ENCODE measurements at regions not wholly inside any gene's neighbourhood (a gene's known extent, or its start where the extent isn't known, plus 50 kb on each side); places are given as distances from the start of the nearest gene placed in this dataset.
A peak's percentile ranks its signal among the peaks of the same experiment; 100 is the strongest.
"Not testable (repeated sequence)": the region's sequence is repeated elsewhere in the genome, so short reads cannot be mapped to it uniquely, and the experiment has no call there.

DNA sequence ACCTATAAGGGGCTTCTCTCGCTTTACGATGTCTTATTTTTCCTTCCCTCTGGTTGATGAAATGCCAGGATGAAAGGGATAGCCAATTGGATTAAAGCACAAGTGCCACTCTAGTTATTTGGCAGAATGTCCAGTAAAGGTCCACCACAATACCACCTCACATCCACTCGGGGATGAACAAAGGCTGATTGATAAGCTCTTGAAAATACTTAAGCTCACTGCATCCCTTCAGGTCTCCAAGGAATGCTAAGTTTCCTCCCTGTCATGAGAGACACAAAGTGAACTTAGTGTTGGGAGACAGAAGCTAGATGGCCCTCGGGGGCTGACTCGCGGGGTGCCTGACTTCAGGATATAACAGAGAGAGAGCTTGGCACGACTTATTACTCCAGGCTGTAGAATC, 185.9 kb upstream of the ZNF644 start:
- DNase-seq, result not testable (repeated sequence)

DNA sequence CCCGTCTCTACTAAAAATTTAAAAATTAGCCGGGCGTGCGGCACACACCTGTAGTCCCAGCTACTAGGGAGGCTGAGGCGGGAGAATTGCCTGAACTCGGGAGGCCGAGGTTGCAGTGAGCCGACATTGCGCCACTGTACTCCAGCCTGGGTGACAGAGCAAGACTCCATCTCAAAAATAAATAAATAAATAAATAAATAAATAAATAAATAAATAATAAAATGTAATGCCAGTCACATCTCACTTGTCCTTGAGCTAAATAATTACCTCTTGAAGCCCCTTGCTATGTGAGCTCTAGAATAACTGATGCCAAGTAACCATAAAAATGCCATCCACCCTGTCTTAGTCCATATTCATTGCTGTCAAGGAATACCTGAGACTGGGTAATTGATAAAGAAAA, 182.3 kb upstream of the ZNF644 start:
- not testable (repeated sequence) for DNase-seq

DNA sequence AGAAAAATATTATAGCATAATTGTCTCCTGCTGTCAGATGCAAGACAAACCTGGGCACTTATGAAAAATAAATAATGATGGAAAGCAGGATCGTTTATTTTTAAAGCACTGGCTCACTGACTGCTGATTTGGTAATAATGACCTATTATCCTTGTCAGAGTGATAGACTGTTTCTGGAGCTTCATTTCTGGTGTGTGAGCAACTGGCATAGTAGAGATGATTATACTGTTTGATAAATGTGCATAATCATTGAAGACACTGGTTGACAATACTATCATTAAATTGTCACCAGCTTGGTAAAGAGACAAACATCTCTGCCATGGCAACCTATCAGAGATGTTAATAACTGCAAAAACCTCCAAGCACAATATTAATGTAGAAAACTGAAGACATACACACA, 179.9 kb upstream of the ZNF644 start:
- DNase-seq, result no peak

DNA sequence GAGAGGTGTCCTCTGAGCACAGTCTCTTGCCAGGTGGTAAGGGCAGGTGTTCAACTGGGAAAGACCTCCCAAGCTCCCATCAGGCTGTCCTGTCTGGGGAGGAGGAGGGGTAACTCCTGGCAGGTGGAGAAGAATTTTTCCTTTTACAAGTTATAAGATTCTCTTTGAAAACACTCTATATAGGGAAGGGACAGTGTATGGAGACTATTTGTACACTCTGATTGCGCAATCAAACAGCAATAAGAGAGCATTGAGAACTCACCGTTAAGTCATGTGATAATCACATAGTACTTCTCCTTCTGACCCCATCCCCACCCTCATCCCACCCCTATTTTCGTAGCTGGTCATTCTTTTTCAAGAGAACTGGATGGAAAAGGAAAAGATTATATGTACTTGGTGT, 179.3 kb upstream of the ZNF644 start:
- no peak for DNase-seq

DNA sequence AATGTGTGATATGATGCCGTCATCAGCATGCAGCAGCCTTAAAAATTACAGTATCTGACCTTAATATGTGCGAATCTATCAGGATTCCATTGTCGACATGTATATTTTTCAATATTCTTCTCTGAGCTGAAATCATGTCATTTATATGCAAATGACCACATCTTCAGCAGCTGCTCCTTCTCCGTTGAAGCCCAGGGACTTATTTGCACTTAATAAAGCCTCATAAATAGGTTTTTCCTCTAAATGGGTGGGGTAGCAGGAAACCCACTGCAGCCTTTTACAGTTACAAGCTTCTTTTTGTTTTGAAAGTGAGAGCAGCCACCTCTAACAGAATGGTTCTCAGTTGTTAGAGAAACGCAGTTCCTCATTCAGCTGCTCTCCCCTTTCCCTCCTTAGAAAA, 178.8 kb upstream of the ZNF644 start:
- no peak for DNase-seq

DNA sequence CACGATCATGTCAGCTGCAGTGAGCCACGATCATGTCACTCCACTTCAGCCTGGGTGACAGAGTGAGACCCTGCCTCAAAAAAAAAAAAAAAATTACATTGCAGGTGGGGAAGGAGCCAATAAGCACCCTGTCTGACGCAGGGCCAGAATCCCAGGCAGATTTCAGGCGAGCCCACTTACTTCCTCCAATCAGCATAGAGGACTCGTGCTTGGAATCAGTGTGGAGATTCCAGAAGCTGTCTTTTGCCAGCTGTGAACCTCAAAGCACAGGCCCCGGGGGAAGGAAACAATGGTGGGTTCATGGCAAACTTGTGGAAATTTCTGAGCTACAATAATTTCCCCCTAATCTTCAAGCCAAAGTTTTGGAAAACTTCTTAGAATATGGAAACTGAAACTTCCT, 178.2 kb upstream of the ZNF644 start:
- no peak for DNase-seq

DNA sequence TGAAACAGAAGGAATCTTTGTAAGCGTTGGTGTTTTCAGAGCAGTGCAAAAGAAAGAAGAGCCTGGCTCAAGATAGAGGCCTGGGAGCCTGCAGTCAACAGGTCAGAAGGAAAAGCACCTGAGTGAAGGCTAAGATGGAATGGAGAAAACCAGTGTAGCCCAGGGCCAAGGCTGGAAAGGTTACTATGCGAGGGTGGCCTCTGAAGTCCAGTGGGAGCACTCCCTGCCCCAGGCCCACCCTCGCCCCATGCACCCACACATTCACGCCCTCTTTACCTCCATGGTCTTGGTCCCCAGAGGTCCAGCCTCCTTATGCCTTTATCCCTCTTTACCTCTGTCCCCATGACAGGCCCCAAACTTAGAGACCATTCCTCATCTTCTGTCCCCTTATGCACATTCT, 169.2 kb upstream of the ZNF644 start:
- no peak for DNase-seq

- no peak for DNase-seq
Measured at GRCh38 chr1:91189096-91189495, 167.3 kb upstream of the ZNF644 start.

GRCh38 chr1:91182807-91183206, 161.0 kb upstream of the ZNF644 start:
- not testable (repeated sequence) for DNase-seq

GRCh38 chr1:91176250-91176649, 154.4 kb upstream of the ZNF644 start:
- DNase-seq, result no peak

- DNase-seq, result no peak
Measured at GRCh38 chr1:91174734-91175133, 152.9 kb upstream of the ZNF644 start.

DNA sequence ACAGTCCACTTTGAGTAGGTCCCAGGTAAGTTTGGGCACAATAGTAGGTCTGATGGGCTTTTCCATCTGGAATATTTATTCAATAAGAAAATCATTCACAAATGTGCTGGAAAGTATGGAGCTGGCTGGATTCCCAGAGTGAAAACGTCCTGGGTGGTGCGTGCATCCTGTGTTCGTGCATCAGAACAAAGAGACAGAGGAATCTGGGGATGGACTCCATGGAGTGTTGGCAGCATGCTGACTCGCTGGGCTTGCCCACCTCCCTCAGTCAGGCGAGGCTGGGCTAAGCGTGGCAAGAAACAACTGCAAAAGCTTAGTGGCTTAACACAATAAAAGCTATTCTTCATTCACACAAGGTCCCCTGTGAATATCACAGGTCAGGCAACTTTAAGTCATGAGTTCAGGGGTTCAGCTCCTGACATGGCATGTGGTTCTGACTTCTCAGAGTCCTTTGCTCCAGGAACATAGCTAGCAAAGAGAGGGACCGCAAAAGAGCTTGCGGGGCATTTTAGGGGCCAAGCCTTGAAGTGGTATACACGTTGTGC, 151.6 kb upstream of the ZNF644 start:
- DNase-seq, result no peak

DNA sequence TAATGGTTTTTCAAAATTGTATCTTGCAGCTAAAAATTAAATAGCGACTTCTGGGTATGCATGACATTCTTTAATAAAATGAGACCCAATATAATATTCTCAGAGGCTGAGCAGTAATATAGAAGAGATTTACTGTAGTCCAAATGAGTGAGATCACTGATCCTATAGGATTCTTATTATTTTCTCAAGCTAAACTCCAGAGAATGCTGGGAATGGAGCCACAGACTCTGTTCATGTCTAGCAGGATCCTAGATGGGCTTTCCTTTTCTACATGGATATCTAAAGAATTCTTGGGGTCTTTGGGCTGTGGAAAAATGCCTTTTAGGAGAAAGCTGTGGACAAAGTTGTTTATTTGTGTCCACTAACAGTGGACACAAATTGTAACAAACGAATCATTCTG, 150.7 kb upstream of the ZNF644 start:
- DNase-seq, result no peak

GRCh38 chr1:91171898-91172297, 150.1 kb upstream of the ZNF644 start:
- DNase-seq, result no peak

DNA sequence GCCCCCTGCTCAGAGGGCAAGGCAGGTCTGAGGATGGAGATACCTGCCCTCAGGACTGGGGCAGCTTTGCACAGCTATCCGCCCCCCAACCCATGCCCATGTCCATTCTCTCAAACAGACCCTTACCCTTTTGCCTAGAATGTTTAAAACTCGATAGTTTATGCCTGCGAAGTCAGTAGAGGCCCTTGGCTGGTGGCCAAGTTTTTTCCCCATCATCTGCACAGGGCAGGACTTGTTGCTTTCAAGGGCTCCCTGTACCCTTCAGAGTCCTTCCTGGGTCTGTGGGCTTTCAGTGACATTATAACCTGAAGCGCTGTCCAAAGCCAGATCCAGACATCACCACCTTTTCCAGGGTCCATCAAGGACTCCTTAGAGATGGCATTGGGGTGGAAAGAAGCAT, 148.7 kb upstream of the ZNF644 start:
- DNase-seq, result no peak

DNA sequence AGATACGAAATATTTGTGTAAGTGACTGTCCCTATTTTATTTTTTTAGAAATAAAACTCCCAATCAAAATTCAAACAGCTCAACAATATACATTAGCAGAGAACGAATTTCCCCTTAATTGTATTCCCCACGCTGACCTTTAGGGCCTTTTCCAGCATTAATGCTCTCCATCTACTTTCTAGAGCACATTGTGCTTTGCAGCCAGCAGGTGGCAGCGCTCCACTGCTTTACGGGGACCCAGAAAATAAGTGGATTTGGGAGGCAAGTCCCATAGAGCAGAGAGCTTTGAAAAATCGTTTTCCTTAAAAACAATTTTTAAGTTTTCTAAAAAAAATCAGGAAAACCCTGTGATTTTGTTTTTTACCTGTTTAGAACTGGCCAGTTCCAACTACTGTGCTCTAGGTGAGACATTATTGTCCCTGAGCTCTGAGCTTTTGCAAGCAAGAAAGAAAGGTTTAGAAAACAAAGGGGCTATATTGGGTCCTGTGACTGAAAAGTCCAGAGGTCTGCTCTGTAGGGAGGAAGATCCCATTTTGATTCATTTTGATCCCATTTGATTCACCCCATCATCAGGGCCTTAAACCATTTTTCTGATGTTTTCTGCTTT, 144.4 kb upstream of the ZNF644 start:
- peak; percentile 67 for DNase-seq

DNA sequence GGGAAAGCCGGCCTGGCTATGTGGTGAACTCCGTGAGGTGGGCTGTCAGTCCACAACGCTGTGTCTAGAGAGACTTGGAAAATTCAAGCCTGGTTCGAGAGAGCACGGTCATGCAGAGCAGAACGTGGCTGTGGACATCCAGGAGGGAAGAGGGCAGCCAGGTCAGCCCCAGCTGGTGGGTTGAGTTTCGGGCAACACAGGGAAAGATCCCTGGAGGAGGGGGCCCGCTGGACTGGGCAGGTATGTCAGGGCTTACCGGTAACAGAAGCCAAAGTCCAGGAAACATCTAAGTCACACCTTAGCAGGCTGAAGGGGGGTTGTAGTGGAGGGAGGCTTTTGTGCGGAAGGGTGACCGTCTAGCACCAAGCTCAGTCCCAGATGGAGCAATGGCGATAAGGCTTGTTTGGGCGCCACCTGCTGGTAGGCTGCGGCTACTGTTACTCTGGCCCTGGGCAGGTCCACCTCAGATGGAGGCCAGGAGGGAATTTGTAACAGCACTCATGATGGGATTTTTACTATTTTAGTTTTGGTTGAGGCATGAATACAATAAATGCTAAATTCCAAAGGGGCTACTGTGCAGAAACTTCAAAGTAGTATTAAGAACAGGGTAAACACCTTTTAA, 143.3 kb upstream of the ZNF644 start:
- DNase-seq, result peak; percentile 87

DNA sequence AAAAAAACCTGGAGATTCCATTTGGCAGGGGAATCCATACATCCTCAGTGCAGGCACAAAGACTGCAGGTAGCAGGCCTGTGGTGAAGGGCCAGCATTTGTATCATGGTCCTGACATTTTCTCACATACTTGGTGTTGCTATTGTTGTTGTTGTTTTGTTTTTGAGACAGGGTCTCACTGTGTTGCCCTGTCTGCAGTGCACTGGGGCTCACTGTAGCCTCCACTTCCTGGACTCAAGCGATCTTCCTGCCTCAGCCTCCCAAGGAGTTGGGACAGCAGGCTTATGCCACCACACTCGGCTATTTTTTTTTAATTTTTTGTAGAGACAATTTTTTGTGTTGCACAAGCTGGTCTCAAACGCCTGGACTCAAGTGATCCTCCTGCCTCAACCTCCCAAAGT, 140.8 kb upstream of the ZNF644 start:
- DNase-seq, result no peak

DNA sequence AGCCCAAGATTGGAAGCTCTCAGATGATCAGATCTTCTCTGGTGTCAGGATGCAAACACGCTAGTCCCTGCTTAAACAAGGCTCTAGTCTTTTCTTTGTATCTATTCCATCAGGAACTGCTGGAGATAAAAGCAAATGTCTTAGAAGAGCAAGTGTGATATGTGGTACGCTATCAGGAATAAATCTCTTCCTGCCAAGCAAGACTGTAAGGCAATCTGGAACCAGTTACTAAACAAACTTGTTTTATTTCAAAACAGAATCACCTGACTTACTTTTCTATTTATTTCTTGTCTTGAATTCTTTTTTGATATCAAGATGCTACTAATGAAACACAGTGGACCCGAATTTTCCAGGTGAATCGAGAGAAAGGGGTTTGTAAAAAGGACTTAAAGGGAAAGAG, 139.9 kb upstream of the ZNF644 start:
- DNase-seq, result no peak

- DNase-seq, result no peak
Measured at GRCh38 chr1:91161166-91161565, 139.3 kb upstream of the ZNF644 start.

GRCh38 chr1:91160363-91161075, 138.7 kb upstream of the ZNF644 start:
- DNase-seq, result no peak

DNA sequence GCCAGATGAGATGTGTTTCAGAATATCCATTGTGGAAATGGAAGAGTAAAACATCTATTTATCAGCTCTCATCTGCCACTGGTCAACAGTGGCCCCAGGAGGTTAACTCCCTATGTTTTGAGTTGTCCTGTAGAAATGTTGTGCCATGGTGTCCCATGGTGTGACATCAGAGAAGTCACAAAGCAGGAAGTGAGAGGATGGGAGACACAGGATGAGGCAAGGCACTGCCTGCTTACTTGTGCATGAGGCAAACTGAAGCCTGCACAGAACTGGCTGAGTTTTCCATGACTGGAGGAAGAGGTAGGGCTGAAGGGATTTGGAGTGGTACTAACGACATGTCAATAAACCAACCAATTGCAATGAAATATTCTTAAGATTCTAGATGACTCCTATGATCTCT, 131.5 kb upstream of the ZNF644 start:
- DNase-seq, result no peak

- DNase-seq, result no peak
Measured at GRCh38 chr1:91152331-91152730, 130.5 kb upstream of the ZNF644 start.

GRCh38 chr1:91151702-91152101, 129.9 kb upstream of the ZNF644 start:
- DNase-seq, result no peak
